Fibroblast of lung (primary cell): ENCODE measurements at regions not wholly inside any gene's neighbourhood (a gene's known extent, or its start where the extent isn't known, plus 50 kb on each side); places are given as distances from the start of the nearest gene placed in this dataset.
"Not testable (repeated sequence)": the region's sequence is repeated elsewhere in the genome, so short reads cannot be mapped to it uniquely, and the experiment has no call there.

Experiments used
- CTCF ChIP-seq, 2 donors: IDR thresholded peaks in 1 of 2; conservative IDR thresholded peaks in 1 of 2; 1 replicate in 1 of 2; 2 replicates in 1 of 2; pipeline ENCODE4 v1.5.1; 2011 to 2012; ENCODE audit warnings: low read length in 2 of 2, control low read depth in 1 of 2, inconsistent platforms in 1 of 2, low read depth in 1 of 2, mild to moderate bottlenecking in 1 of 2
- EZH2 ChIP-seq: IDR thresholded peaks from 2 replicates; pipeline ENCODE4 v1.5.1; 2012; ENCODE audit warnings: low read length, control low read depth, mild to moderate bottlenecking; ENCODE audit errors: missing control alignments

DNA sequence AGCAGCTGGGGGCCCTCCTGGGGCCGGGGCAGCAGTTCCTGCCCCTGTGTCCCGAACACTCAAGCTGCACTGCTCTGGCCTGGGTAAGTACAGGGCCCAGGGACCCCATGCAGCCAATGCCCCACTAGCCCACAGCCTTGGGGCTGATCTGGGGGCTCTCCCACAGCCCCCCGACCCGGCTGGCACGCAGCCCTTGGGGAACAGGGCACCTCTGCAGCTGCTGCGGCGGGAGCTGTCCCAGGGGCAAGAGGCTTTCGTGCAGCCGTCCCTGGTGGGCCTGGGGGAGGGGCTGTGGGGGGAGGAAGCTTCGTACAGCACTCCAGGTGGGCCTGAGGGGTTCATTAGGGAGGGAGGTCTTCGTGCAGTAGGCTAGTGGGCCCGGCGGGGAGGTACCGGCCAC lies 186.9 kb downstream of the IGLL1 start:
- TF ChIP-seq CTCF (conservative IDR thresholded peaks at IDR 0.05 in 1 of 2, IDR thresholded peaks at IDR 0.05 in 1 of 2; ENCODE audit: low read depth in 1 of 2, low read length in 2 of 2); EZH2: not testable (repeated sequence)
